WTC11 (cell line): ENCODE measurements at regions not wholly inside any gene's neighbourhood (a gene's known extent, or its start where the extent isn't known, plus 50 kb on each side); places are given as distances from the start of the nearest gene placed in this dataset.

Experiments
- ATAC-seq: fragments of 200-7000 bp; cut with Tn5 transposase; 2 replicates; pipeline ENCODE4 v1.10.0; 2021; ENCODE audit warnings: mild to moderate bottlenecking, moderate library complexity
- CTCF ChIA-PET: fragments of 300-600 bp; sonication (Branson Sonifier 250); formaldehyde crosslinking; loops from one replicate; lab custom pipeline; 2021; ENCODE audit warnings: antibody characterized with exemption; lab: Charles Lee
- POLR2A ChIA-PET: fragments of 350-600 bp; sonication (Branson Sonifier 250); formaldehyde crosslinking; loops from one replicate; lab custom pipeline; 2021; ENCODE audit warnings: antibody characterized with exemption; lab: Charles Lee
- DNase-seq: peaks from one replicate; pipeline ENCODE4 v3.0.0; 2021; ENCODE audit warnings: low spot score
- H3K27ac Mint-ChIP-seq: 2 replicates; pipeline ENCODE4 v1.8.0; 2021; ENCODE audit warnings: mixed read lengths
- H3K27me3 Mint-ChIP-seq: 2 replicates; pipeline ENCODE4 v1.8.0; 2021; ENCODE audit warnings: low read depth, mild to moderate bottlenecking, moderate library complexity, mixed read lengths
- H3K36me3 Mint-ChIP-seq: 2 replicates; pipeline ENCODE4 v1.8.0; 2021; ENCODE audit warnings: mixed read lengths
- H3K4me1 Mint-ChIP-seq: 2 replicates; pipeline ENCODE4 v1.8.0; 2022; ENCODE audit warnings: mixed read lengths
- H3K4me3 Mint-ChIP-seq: 2 replicates; pipeline ENCODE4 v1.8.0; 2021; ENCODE audit warnings: mild to moderate bottlenecking, moderate library complexity, mixed read lengths
- H3K9me3 Mint-ChIP-seq: 2 replicates; pipeline ENCODE4 v1.8.0; 2021; ENCODE audit warnings: mixed read lengths
- AR ChIP-seq: fragments of 250-450 bp; sonication (Bioruptor Pico); IDR thresholded peaks from 2 replicates; pipeline ENCODE4 v1.9.0; 2021; ENCODE audit warnings: mild to moderate bottlenecking
- ATF1 ChIP-seq: sonication (generic); formaldehyde crosslinking; IDR thresholded peaks from 2 replicates; pipeline ENCODE4 v1.8.1; 2023; ENCODE audit warnings: mild to moderate bottlenecking, moderate library complexity, missing genetic modification reagents
- ATF2 ChIP-seq: sonication (generic); formaldehyde crosslinking; IDR thresholded peaks from 2 replicates; pipeline ENCODE4 v1.8.1; 2022; ENCODE audit warnings: low read depth, missing genetic modification reagents, borderline replicate concordance
- CBFB ChIP-seq: sonication (generic); formaldehyde crosslinking; IDR thresholded peaks from 2 replicates; pipeline ENCODE4 v1.8.1; 2022; ENCODE audit warnings: mild to moderate bottlenecking, low read depth, missing genetic modification reagents
- ELF4 ChIP-seq: sonication (generic); formaldehyde crosslinking; IDR thresholded peaks from 2 replicates; pipeline ENCODE4 v1.8.1; 2022; ENCODE audit warnings: low read depth, mild to moderate bottlenecking, moderate library complexity, missing genetic modification reagents
- ETV6 ChIP-seq: sonication (generic); formaldehyde crosslinking; IDR thresholded peaks from 2 replicates; pipeline ENCODE4 v1.8.1; 2022; ENCODE audit warnings: mild to moderate bottlenecking, missing genetic modification reagents
- FOXK1 ChIP-seq: sonication (generic); formaldehyde crosslinking; IDR thresholded peaks from 2 replicates; pipeline ENCODE4 v1.8.0; 2022; ENCODE audit warnings: mild to moderate bottlenecking, moderate library complexity, missing genetic modification reagents
- GTF2I ChIP-seq: fragments of 250-450 bp; sonication (Bioruptor Pico); conservative IDR thresholded peaks from 2 replicates; pipeline ENCODE4 v1.4.0; 2021; ENCODE audit warnings: mild to moderate bottlenecking
- HMGXB4 ChIP-seq: sonication (generic); formaldehyde crosslinking; IDR thresholded peaks from 2 replicates; pipeline ENCODE4 v1.8.1; 2023; ENCODE audit warnings: mild to moderate bottlenecking, moderate library complexity, missing genetic modification reagents
- IRF1 ChIP-seq: sonication (generic); formaldehyde crosslinking; IDR thresholded peaks from 2 replicates; pipeline ENCODE4 v1.8.0; 2023; ENCODE audit warnings: missing genetic modification reagents
- MXD4 ChIP-seq: fragments of 250-450 bp; sonication (Bioruptor Pico); IDR thresholded peaks from 2 replicates; pipeline ENCODE4 v1.8.0; 2021; ENCODE audit warnings: mild to moderate bottlenecking, moderate library complexity, borderline replicate concordance
- MYBL2 ChIP-seq: sonication (generic); formaldehyde crosslinking; IDR thresholded peaks from 2 replicates; pipeline ENCODE4 v1.8.1; 2023; ENCODE audit warnings: mild to moderate bottlenecking, moderate library complexity, missing genetic modification reagents
- STAT6 ChIP-seq: sonication (generic); formaldehyde crosslinking; conservative IDR thresholded peaks from 2 replicates; pipeline ENCODE4 v1.8.1; 2023; ENCODE audit warnings: mild to moderate bottlenecking, low read depth, missing genetic modification reagents, moderate library complexity
- ZMAT4 ChIP-seq: fragments of 250-450 bp; sonication (Bioruptor Pico); IDR thresholded peaks from 2 replicates; pipeline ENCODE4 v1.9.0; 2021; ENCODE audit warnings: mild to moderate bottlenecking
- ZNF219 ChIP-seq: sonication (generic); formaldehyde crosslinking; IDR thresholded peaks from 2 replicates; pipeline ENCODE4 v1.8.0; 2023; ENCODE audit warnings: missing genetic modification reagents, mild to moderate bottlenecking, borderline replicate concordance
- ZNF232 ChIP-seq: sonication (generic); formaldehyde crosslinking; IDR thresholded peaks from 2 replicates; pipeline ENCODE4 v1.8.0; 2022; ENCODE audit warnings: mild to moderate bottlenecking, missing genetic modification reagents
- ZNF396 ChIP-seq: fragments of 250-450 bp; sonication (Bioruptor Pico); IDR thresholded peaks from 2 replicates; pipeline ENCODE4 v1.8.0; 2021; ENCODE audit warnings: mild to moderate bottlenecking, moderate library complexity, borderline replicate concordance
- ZSCAN18 ChIP-seq: fragments of 250-450 bp; sonication (Bioruptor Pico); IDR thresholded peaks from 2 replicates; pipeline ENCODE4 v2.1.2; 2022; ENCODE audit warnings: mild to moderate bottlenecking, moderate library complexity

GRCh38 chr4:32226204-32226603 lies 1506.0 kb downstream of the PCDH7 start (continued):
- TF ChIP-seq ZSCAN18 (no peak), ZNF219 (CRISPR knock-in tag) (no peak)

GRCh38 chr4:32226733-32227132 lies 1506.6 kb downstream of the PCDH7 start:
- H3K4me1 Mint-ChIP-seq = no peaks in the 10 kb centered on the region
- no peak for TF ChIP-seq IRF1 (CRISPR knock-in tag)
- TF ChIP-seq, all 79 proteins: peak for 0
- ChIA-PET POLR2A (no interaction called here), CTCF (no interaction called here)
- ATAC-seq = no peak
- no peak for DNase-seq
- Mint-ChIP-seq H3K9me3 (peaks cover 8% of the 10 kb centered on the region), H3K27ac (no peak overlapping the region), H3K27me3 (no peaks in the 10 kb centered on the region), H3K36me3 (0 out of 2 replicates have a peak, but pooled peaks cover 2% of the 10 kb centered on the region), H3K4me3 (no peak overlapping the region)

- POLR2A ChIA-PET = no interaction called here
- Mint-ChIP-seq H3K36me3 (no peaks in the 10 kb centered on the region), H3K27ac (no peak overlapping the region), H3K27me3 (no peaks in the 10 kb centered on the region), H3K4me1 (peaks cover 5% of the 10 kb centered on the region), H3K9me3 (peaks cover 12% of the 10 kb centered on the region), H3K4me3 (no peak overlapping the region)
- DNase-seq = no peak
- CTCF ChIA-PET = no interaction called here
- TF ChIP-seq STAT6 (CRISPR knock-in tag) (no peak), ZSCAN18 (no peak), ZMAT4 (CRISPR knock-in tag) (no peak), ATF1 (CRISPR knock-in tag) (no peak), ZNF396 (no peak), HMGXB4 (CRISPR knock-in tag) (no peak)
- ATAC-seq = no peak
Measured at GRCh38 chr4:32243926-32244325, 1523.8 kb downstream of the PCDH7 start.

- DNase-seq (no peak), ATAC-seq (no peak)
- Mint-ChIP-seq H3K27me3 (no peaks in the 10 kb centered on the region), H3K4me1 (peaks cover under 1% of the 10 kb centered on the region), H3K9me3 (peaks cover 12% of the 10 kb centered on the region), H3K4me3 (no peak overlapping the region), H3K36me3 (no peaks in the 10 kb centered on the region), H3K27ac (no peak overlapping the region)
- ChIA-PET CTCF (no interaction called here), POLR2A (no interaction called here)
- TF ChIP-seq ATF2 (CRISPR knock-in tag) (no peak), ETV6 (CRISPR knock-in tag) (no peak), FOXK1 (CRISPR knock-in tag) (no peak), CBFB (CRISPR knock-in tag) (no peak), AR (CRISPR knock-in tag) (no peak), GTF2I (CRISPR knock-in tag) (no peak), MXD4 (CRISPR knock-in tag) (no peak), ZNF232 (CRISPR knock-in tag) (no peak), ELF4 (no peak), MYBL2 (CRISPR knock-in tag) (no peak)
Measured at GRCh38 chr4:32249040-32249439, 1528.9 kb downstream of the PCDH7 start.
